Peyer's patch (tissue), 4 donors: ENCODE measurements at regions not wholly inside any gene's neighbourhood (a gene's known extent, or its start where the extent isn't known, plus 50 kb on each side); places are given as distances from the start of the nearest gene placed in this dataset.

Source experiments
- DNase-seq, 3 donors: peaks; one replicate each; pipeline ENCODE4 v3.0.0-alpha.2; 2017 to 2019
- H3K27ac ChIP-seq, 4 donors: fragments of 200-600 bp; sonication (generic); one replicate each; pipeline ENCODE4 v1.5.1; 2016 to 2019
- H3K27me3 ChIP-seq, 2 donors: fragments of 200-600 bp; sonication (generic); one replicate each; pipeline ENCODE4 v1.5.1; 2019
- H3K36me3 ChIP-seq, 3 donors: fragments of 200-600 bp; sonication (generic); one replicate each; pipeline ENCODE4 v1.5.1; 2016 to 2019
- H3K4me1 ChIP-seq, 4 donors: fragments of 200-600 bp; sonication (generic); one replicate each; pipeline ENCODE4 v1.5.1; 2016 to 2019
- H3K4me3 ChIP-seq, 4 donors: fragments of 200-600 bp; sonication (generic); 1 replicate in 3 of 4; 2 replicates in 1 of 4; pipeline ENCODE4 v1.5.1; 2016 to 2019; ENCODE audit warnings: mild to moderate bottlenecking in 1 of 4
- H3K9me3 ChIP-seq, 4 donors: fragments of 200-600 bp; sonication (generic); one replicate each; pipeline ENCODE4 v1.5.1; 2016 to 2019; ENCODE audit warnings: mild to moderate bottlenecking in 1 of 4
- CTCF ChIP-seq, 6 experiments: fragments of 450-650 bp in 4 of 6; fragments of 200-600 bp in 2 of 6; sonication (generic) in 1 of 6; IDR thresholded peaks; one replicate each; pipeline ENCODE4 v1.5.1; 2017 to 2019; ENCODE audit warnings: antibody characterized with exemption in 6 of 6, mild to moderate bottlenecking in 3 of 6, moderate library complexity in 1 of 6
- POLR2A ChIP-seq, 2 donors: fragments of 450-650 bp; IDR thresholded peaks; one replicate each; pipeline ENCODE4 v1.5.1; 2017; ENCODE audit warnings: antibody characterized with exemption in 2 of 2, mild to moderate bottlenecking in 2 of 2, moderate library complexity in 2 of 2

GRCh38 chr7:46355331-46355730 lies 434.3 kb upstream of the IGFBP3 start:
- DNase-seq: no peak
- TF ChIP-seq POLR2A (IDR thresholded peaks at IDR 0.05) (no peak), CTCF (IDR thresholded peaks at IDR 0.05) (no peak)
- Histone ChIP-seq H3K27ac (no peak overlapping the region), H3K36me3 (no peaks in the 10 kb centered on the region), H3K9me3 (no peaks in the 10 kb centered on the region), H3K4me1 (no peaks in the 10 kb centered on the region), H3K27me3 (no peaks in the 10 kb centered on the region), H3K4me3 (no peak overlapping the region)

- no peak overlapping the region for H3K27ac ChIP-seq
- H3K4me3 ChIP-seq: no peak overlapping the region
- no peaks in the 10 kb centered on the region for H3K36me3 ChIP-seq
- no peaks in the 10 kb centered on the region for H3K27me3 ChIP-seq
- H3K4me1 ChIP-seq: no peaks in the 10 kb centered on the region
- TF ChIP-seq POLR2A (IDR thresholded peaks at IDR 0.05) (no peak), CTCF (IDR thresholded peaks at IDR 0.05) (peak in 4 of 6 experiments; percentile 33 to 79 (median 76))
- H3K9me3 ChIP-seq: no peaks in the 10 kb centered on the region
- peak in 1 of 3 donors; percentile 62 for DNase-seq
Observed at GRCh38 chr7:46352004-46352954, 431.2 kb upstream of the IGFBP3 start.

- no peak overlapping the region for H3K27ac ChIP-seq
- H3K9me3 ChIP-seq: no peaks in the 10 kb centered on the region
- no peak overlapping the region for H3K4me3 ChIP-seq
- H3K4me1 ChIP-seq: no peaks in the 10 kb centered on the region
- H3K36me3 ChIP-seq: no peaks in the 10 kb centered on the region
- no peak for DNase-seq
- H3K27me3 ChIP-seq: no peaks in the 10 kb centered on the region
- TF ChIP-seq POLR2A (IDR thresholded peaks at IDR 0.05) (no peak), CTCF (IDR thresholded peaks at IDR 0.05) (no peak)
Observed at GRCh38 chr7:46349490-46349889, 428.4 kb upstream of the IGFBP3 start.

- TF ChIP-seq POLR2A (IDR thresholded peaks at IDR 0.05): no peak
- no peaks in the 10 kb centered on the region for H3K27me3 ChIP-seq
- no peak overlapping the region for H3K4me3 ChIP-seq
- H3K9me3 ChIP-seq: no peaks in the 10 kb centered on the region
- H3K4me1 ChIP-seq: no peaks in the 10 kb centered on the region
- DNase-seq: no peak
- H3K27ac ChIP-seq: no peak overlapping the region
- H3K36me3 ChIP-seq: no peaks in the 10 kb centered on the region
Observed at GRCh38 chr7:46344533-46344932, 423.5 kb upstream of the IGFBP3 start.

GRCh38 chr7:46343802-46344201 lies 422.7 kb upstream of the IGFBP3 start:
- Histone ChIP-seq H3K4me1 (no peaks in the 10 kb centered on the region), H3K27me3 (no peaks in the 10 kb centered on the region), H3K36me3 (no peaks in the 10 kb centered on the region), H3K9me3 (no peaks in the 10 kb centered on the region), H3K4me3 (no peak overlapping the region), H3K27ac (no peak overlapping the region)
- TF ChIP-seq CTCF (IDR thresholded peaks at IDR 0.05) (no peak), POLR2A (IDR thresholded peaks at IDR 0.05) (no peak)
- no peak for DNase-seq

GRCh38 chr7:46322937-46323336 lies 401.9 kb upstream of the IGFBP3 start:
- H3K4me1 ChIP-seq: no peaks in the 10 kb centered on the region
- no peak overlapping the region for H3K4me3 ChIP-seq
- TF ChIP-seq CTCF (IDR thresholded peaks at IDR 0.05) (no peak), POLR2A (IDR thresholded peaks at IDR 0.05) (no peak)
- DNase-seq: no peak
- no peaks in the 10 kb centered on the region for H3K27me3 ChIP-seq
- H3K27ac ChIP-seq: no peak overlapping the region
- no peaks in the 10 kb centered on the region for H3K9me3 ChIP-seq
- no peaks in the 10 kb centered on the region for H3K36me3 ChIP-seq
